Osteoblast (primary cell): ENCODE measurements at regions not wholly inside any gene's neighbourhood (a gene's known extent, or its start where the extent isn't known, plus 50 kb on each side); places are given as distances from the start of the nearest gene placed in this dataset.
"Not testable (repeated sequence)": the region's sequence is repeated elsewhere in the genome, so short reads cannot be mapped to it uniquely, and the experiment has no call there.

ENCODE experiments used
- DNase-seq: peaks from one replicate; pipeline ENCODE4 v3.0.0; 2011; ENCODE audit warnings: low spot score, mixed read lengths; ENCODE audit not compliant: insufficient read length; ENCODE audit errors: missing footprints
- H2AFZ ChIP-seq: 2 replicates; pipeline ENCODE4 v1.6.0; 2011; ENCODE audit warnings: mild to moderate bottlenecking, low read length
- H3K27ac ChIP-seq: 2 replicates; pipeline ENCODE4 v1.5.1; 2011; ENCODE audit warnings: mild to moderate bottlenecking, low read depth, low read length, moderate library complexity
- H3K27me3 ChIP-seq: 2 replicates; pipeline ENCODE4 v1.6.0; 2012; ENCODE audit warnings: mild to moderate bottlenecking, control low read depth, inconsistent platforms, low read length, moderate library complexity; ENCODE audit not compliant: insufficient read depth
- H3K36me3 ChIP-seq: 2 replicates; pipeline ENCODE4 v1.5.1; 2011; ENCODE audit warnings: mild to moderate bottlenecking, low read length, control low read depth, moderate library complexity; ENCODE audit not compliant: insufficient read depth
- H3K4me1 ChIP-seq: 2 replicates; pipeline ENCODE4 v1.5.1; 2011; ENCODE audit warnings: mild to moderate bottlenecking, low read length, control low read depth, moderate library complexity; ENCODE audit not compliant: insufficient read depth
- H3K4me2 ChIP-seq: 2 replicates; pipeline ENCODE4 v1.6.0; 2011; ENCODE audit warnings: mild to moderate bottlenecking, low read length; ENCODE audit not compliant: insufficient read depth
- H3K4me3 ChIP-seq: fragments of 200-600 bp; sonication (generic); 3 replicates; pipeline ENCODE4 v1.5.1; 2012; ENCODE audit warnings: mild to moderate bottlenecking, low read length, inconsistent platforms; ENCODE audit not compliant: insufficient read depth
- H3K79me2 ChIP-seq: 2 replicates; pipeline ENCODE4 v1.6.0; 2012; ENCODE audit warnings: mild to moderate bottlenecking, low read length, control low read depth, inconsistent platforms; ENCODE audit not compliant: insufficient read depth
- H3K9me3 ChIP-seq: 2 replicates; pipeline ENCODE4 v1.5.1; 2011; ENCODE audit warnings: low read depth, low read length, control low read depth
- H4K20me1 ChIP-seq: 2 replicates; pipeline ENCODE4 v1.6.0; 2012; ENCODE audit warnings: mild to moderate bottlenecking, low read length, control low read depth; ENCODE audit not compliant: insufficient read depth
- TF ChIP-seq, protein P1 (sequence below): IDR thresholded peaks from 2 replicates; pipeline ENCODE4 v1.5.1; 2011; ENCODE audit warnings: mild to moderate bottlenecking, low read depth, low read length, moderate library complexity; ENCODE audit errors: extremely low read depth

DNA sequence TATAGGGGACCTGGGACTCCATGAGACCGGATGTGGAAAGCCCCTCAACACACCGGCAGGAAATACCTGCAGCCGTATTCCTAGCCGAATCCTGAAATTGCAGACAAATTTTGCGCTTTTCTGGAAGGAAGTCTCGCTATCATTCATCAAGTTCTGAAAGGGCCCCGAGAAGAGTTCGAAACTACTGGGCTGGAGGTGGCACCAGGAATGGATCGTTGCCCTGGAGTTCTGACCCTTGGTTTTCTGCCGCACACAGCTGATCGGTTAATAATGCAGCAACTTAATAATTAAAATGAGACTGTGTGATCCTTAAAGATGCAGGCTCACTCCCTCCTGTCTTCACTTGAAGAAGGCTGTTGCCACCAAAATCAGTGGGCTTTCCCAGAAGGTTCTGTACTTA, 55.7 kb upstream of the MRTFB start:
- Histone ChIP-seq H3K27me3 (no peaks in the 10 kb centered on the region), H3K4me3 (no peak overlapping the region), H3K36me3 (no peaks in the 10 kb centered on the region), H3K4me1 (peaks cover 32% of the 10 kb centered on the region), H3K4me2 (peak overlapping the region; percentile 10), H3K79me2 (no peaks in the 10 kb centered on the region), H2AFZ (no peak overlapping the region), H3K27ac (no peak overlapping the region), H4K20me1 (no peaks in the 10 kb centered on the region), H3K9me3 (no peaks in the 10 kb centered on the region)
- DNase-seq = no peak
- TF ChIP-seq, protein P1, sequence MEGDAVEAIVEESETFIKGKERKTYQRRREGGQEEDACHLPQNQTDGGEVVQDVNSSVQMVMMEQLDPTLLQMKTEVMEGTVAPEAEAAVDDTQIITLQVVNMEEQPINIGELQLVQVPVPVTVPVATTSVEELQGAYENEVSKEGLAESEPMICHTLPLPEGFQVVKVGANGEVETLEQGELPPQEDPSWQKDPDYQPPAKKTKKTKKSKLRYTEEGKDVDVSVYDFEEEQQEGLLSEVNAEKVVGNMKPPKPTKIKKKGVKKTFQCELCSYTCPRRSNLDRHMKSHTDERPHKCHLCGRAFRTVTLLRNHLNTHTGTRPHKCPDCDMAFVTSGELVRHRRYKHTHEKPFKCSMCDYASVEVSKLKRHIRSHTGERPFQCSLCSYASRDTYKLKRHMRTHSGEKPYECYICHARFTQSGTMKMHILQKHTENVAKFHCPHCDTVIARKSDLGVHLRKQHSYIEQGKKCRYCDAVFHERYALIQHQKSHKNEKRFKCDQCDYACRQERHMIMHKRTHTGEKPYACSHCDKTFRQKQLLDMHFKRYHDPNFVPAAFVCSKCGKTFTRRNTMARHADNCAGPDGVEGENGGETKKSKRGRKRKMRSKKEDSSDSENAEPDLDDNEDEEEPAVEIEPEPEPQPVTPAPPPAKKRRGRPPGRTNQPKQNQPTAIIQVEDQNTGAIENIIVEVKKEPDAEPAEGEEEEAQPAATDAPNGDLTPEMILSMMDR = no peak

DNA sequence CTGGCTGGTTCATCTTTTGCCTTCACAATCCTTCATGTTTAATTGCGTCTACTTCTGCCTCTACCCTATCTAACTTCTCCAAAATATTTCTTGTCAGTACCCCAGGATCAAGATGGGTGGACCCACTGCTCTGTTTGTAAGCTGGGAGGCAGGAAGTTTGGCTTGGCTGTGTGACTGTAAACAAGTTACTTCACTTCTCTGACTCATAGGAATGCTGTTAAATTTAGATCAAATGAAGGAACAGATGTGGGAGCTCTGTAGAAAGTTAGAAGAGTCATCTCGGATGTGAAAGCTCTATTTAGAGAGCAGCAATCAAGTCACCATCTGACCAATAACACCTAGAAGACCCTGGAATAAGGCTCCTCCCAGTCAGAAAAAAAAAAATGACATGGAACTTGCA, 55.2 kb upstream of the MRTFB start:
- H3K4me3 ChIP-seq = no peak overlapping the region

DNA sequence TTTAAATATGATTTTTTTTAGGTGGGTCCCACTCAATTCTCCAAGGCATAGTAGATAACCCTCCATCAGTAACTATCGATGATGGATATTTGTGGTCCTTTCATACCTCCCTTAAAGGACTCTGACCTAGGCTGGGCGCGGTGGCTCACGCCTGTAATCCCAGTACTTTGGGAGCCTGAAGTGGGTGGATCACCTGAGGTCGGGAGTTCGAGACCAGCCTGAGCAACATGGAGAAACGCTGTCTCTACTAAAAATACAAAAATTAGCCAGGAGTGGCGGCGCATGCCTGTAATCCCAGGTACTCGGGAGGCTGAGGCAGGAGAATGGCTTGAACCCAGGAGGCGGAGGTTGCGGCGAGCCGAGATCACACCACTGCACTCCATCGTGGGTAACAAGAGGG, 54.8 kb upstream of the MRTFB start:
- H2AFZ ChIP-seq, H3K27ac ChIP-seq, H3K4me3 ChIP-seq, H3K4me2 ChIP-seq, H4K20me1 ChIP-seq, H3K27me3 ChIP-seq, DNase-seq, H3K79me2 ChIP-seq, H3K9me3 ChIP-seq, H3K36me3 ChIP-seq: not testable (repeated sequence)
- H3K4me1 ChIP-seq = peaks cover 32% of the 10 kb centered on the region

More for the DNA sequence above, 55.2 kb upstream of the MRTFB start:
- Histone ChIP-seq H3K9me3 (no peaks in the 10 kb centered on the region), H3K27me3 (no peaks in the 10 kb centered on the region), H2AFZ (no peak overlapping the region), H3K79me2 (no peaks in the 10 kb centered on the region), H3K4me1 (peaks cover 32% of the 10 kb centered on the region), H3K36me3 (no peaks in the 10 kb centered on the region), H3K4me2 (peak overlapping the region; percentile 10), H3K27ac (no peak overlapping the region), H4K20me1 (no peaks in the 10 kb centered on the region)
- peak; percentile 54 for DNase-seq
- TF ChIP-seq, protein P1 = no peak

DNA sequence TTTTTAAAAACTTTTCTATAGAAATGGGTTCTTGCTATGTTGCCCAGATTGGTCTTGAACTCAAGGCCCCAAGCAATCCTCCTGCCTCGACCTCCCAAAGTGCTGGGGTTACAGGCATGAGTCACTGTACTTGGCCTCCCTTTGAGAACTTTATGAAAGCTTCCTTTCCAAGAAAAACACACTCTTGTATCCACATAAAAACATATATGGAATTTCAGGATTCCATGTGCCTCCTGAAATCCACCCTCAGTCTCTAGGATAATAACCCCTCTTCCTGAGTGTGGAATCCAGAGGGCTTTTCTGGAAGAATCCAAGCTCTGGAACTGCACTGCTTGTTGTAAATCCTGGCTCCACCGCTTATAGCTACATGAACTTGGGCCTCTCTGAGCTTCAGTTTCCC, 53.2 kb upstream of the MRTFB start:
- no peaks in the 10 kb centered on the region for H4K20me1 ChIP-seq
- TF ChIP-seq, protein P1 = no peak
- H3K4me2 ChIP-seq = no peak overlapping the region
- H3K27me3 ChIP-seq = no peaks in the 10 kb centered on the region
- no peaks in the 10 kb centered on the region for H3K9me3 ChIP-seq
- no peak overlapping the region for H3K27ac ChIP-seq
- no peak for DNase-seq
- no peak overlapping the region for H2AFZ ChIP-seq
- no peak overlapping the region for H3K4me3 ChIP-seq
- H3K4me1 ChIP-seq = peaks cover 29% of the 10 kb centered on the region
- no peaks in the 10 kb centered on the region for H3K79me2 ChIP-seq
- no peaks in the 10 kb centered on the region for H3K36me3 ChIP-seq
